GM04504 (cell line): ENCODE measurements at regions not wholly inside any gene's neighbourhood (a gene's known extent, or its start where the extent isn't known, plus 50 kb on each side); places are given as distances from the start of the nearest gene placed in this dataset.

Experiments
- DNase-seq: peaks from one replicate; pipeline ENCODE4 v3.0.0-alpha.2; 2012; ENCODE audit warnings: low read depth

GRCh38 chr6:87995461-87995860 is 52.2 kb upstream of the SPACA1 start:
- DNase-seq: no peak

DNA sequence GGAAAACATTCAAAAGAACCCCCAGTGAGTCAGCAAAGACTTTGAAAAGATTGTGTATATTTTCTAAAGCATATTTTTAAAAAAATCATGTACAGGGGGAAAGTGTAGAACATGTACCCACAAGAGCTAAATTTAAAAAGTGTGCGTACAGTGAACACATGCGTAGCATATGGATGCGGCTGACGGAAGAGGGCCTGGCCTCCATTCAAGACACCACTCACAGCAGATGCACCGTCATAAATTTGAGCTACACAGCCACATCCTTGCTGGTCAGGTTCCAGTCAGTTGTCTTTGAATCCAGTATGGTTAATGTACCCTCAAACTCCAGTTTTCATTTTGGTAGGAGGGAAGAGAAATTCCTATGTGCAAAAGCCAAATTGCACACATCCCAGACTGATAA is 54.3 kb upstream of the SPACA1 start:
- no peak for DNase-seq

- no peak for DNase-seq
Observed at GRCh38 chr6:87990871-87991270, 56.8 kb upstream of the SPACA1 start.

DNA sequence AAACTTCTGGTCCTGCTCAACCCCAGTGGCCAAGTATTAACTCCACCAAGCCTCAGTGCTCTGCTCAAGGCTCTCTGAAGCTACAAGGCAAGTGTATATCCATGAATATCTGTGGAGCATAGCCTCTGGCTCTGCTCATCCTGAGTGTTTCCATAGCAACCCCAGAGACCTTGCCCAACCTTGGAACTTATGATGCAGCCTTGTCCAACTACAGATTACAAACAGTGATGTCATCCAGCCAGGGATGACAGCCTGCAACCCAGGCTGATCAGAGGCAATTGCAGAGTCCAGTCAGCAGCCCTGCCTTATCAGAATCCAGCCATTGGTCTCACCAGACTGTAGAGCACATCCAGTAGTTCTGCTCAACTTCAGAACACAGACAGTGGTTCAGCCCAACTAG is 65.5 kb upstream of the SPACA1 start:
- no peak for DNase-seq

- no peak for DNase-seq
Observed at GRCh38 chr6:87979737-87980136, 67.9 kb upstream of the SPACA1 start.

DNA sequence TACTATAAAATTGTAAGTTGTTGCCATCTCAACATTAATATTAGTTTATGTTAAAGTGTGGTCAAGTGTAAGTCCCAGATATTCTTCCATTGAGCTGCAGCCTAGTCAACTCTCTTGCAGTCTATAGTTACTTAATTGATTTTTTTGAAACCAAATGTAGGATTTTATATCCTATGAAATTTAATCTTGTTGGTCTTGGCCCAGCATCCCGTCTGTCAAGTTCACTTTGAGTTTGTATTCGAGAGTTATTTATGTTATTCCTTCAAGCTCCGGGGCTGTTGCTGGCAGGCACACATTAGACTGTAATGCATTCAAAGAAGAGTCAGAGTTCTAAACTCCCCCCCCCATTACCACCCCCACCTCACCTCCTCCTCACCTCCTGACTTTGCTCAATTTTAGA is 71.0 kb upstream of the SPACA1 start:
- no peak for DNase-seq

GRCh38 chr6:87975561-87975960 is 72.1 kb upstream of the SPACA1 start:
- DNase-seq: no peak

DNA sequence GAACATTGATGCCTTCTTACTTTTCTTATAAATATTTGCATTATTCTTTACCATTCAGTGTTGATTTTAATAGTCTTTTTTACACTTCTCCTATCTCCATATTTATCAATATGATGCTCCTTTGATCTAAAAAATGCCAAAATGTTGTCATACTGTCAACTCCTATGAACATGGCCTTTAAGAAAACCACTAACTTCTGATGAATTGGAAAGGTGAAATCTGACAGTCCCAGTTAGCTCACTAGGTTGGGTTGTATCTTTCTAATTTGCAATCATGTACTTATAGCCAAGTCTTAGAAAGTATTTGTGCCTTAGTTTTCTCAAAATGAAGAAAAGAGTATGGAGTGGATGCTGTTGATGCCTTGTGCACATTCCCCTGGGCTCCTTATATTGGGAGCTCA is 75.4 kb upstream of the SPACA1 start:
- no peak for DNase-seq

- no peak for DNase-seq
Observed at GRCh38 chr6:87971605-87972262, 75.9 kb upstream of the SPACA1 start.

DNA sequence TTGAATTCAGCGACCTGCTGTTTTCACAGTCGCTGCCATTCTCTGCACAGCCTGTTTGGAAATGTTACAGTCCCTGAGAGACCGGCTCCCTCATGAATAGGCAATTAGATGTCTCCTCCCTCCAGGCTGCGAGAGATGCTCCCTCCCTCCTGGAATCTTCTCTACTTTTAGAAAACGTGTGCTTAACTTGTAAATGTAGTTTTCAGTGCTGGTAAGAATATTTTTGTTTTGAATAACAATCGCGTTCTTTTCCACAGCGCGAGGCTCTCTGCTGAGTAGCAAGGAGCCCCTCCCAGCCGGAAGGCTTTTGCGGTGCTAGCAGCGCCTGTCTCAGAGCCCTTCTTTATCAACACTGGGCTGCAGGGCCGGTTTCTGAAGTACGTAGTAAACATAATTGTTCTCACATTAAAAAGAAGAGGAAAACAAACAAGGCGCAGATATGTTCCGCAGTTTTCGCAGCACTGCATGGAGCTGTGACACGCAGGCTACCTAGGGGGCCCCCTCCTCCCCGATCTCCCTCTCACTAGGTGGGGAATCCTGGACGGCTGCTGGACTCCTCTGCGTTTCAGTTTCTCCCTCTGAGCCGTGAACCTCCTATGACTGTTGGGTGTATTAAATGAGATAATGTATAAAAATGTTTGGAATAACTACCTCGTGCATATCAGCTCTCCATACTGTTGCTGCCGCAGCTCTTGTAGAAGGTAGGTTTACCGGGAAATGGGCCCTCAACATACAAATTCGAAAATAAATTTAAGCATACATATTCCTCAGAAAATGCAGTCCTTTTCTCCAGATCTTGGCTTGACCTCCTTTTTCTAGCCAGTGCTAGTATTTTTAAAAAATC is 79.0 kb upstream of the SPACA1 start:
- DNase-seq: no peak

- DNase-seq: no peak
Observed at GRCh38 chr6:87965806-87966205, 81.8 kb upstream of the SPACA1 start.

- DNase-seq: no peak
Observed at GRCh38 chr6:87959083-87959482, 88.6 kb upstream of the SPACA1 start.

GRCh38 chr6:87951751-87952150 is 95.9 kb upstream of the SPACA1 start:
- DNase-seq: no peak

DNA sequence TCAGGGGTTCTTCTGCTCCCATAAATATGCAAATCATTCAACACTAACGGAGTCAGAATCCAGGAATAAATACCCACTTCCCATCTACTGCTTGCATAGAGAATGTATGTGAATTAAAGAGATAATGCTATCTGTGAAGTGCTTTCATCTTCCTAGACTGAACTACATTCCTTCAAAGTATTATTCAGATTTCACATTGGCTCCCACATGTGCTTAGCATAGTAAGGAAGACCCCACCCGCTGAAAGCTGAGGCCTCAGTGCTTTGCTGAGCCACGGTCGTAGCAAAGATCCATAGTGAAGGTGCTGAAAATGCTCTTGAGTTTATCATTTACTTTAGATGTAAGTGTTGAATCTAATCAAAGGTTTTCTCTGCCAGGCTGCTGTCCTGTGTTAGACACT is 97.0 kb upstream of the SPACA1 start:
- no peak for DNase-seq

DNA sequence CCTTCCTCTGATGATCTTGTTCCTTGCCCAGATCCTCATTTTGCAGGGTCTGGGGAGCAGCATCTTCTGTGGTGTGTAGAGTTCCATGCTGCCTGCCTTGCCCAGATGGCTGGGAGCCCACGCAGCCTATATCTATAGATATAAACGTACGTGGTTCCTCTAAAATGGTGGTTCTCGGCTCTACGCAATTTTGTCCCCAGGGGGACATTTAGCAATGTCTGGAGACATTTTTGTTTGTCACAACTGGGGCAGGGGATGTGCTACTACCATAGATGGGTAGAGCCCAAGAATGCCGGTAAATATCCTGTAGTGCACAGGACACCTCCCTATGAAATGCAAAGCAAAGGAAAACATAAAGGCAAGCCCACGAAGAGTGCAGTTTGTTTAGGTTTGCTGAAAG is 98.4 kb upstream of the SPACA1 start:
- no peak for DNase-seq

DNA sequence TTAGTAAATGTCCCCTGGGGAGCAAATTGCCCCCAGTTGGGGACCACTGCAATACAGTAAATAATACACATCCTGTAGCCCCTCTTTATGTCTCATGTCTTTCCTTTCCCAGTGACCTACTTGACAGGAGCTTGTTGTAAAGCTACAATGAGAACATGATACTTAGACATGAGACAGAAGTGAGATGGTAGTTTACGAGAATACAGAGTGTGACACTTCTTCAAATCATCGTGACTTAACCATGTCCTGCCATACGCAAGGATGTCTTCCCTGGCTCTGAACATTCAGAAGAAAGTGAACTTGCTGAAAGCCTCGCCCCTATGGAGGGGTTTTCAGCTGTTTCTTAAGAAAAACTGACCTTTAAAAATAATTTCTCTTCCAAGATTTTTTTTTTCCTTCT is 101.0 kb upstream of the SPACA1 start:
- DNase-seq: no peak

DNA sequence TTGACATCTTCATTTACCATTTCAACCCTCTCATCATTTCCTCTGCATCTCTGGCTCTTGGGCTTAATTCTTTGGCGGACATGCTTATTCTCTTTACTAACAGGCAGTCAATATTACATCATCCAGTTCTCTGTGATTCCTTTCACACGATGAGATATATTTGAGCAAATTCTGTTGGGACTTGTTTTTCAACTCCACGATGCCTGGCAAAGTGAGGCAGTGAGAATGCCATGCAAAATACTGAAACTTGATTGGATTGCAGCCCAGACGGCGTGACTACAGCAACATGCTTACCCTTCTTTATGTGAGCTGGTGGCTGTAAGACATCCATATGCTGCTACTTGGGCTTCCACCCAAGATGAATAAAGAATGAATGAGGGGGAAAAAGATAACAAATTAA is 101.7 kb upstream of the SPACA1 start:
- DNase-seq: no peak

DNA sequence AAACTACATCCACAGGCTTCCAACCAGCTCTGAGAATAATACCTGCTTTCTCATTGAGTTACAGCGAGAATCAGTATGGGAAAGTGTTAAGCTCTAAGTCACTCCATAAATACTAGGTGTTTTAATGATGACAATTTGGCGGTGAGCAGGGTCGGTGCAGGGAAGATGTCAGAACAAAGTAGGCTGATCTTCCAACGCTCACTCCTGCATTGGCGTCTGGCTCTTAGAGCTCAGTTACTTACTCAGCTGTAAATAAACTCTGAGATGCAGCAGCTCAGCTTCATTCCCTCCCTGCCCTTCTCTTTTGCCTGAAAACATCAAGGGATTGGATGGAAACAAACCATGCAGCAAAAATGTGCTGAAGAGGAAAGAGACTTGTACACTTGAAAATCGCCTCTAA is 102.5 kb upstream of the SPACA1 start:
- no peak for DNase-seq

GRCh38 chr6:87944541-87944954 is 103.1 kb upstream of the SPACA1 start:
- peak; percentile 35 for DNase-seq

GRCh38 chr6:87943191-87943590 is 104.5 kb upstream of the SPACA1 start:
- DNase-seq: no peak

GRCh38 chr6:87941556-87942358 is 105.9 kb upstream of the SPACA1 start:
- no peak for DNase-seq

GRCh38 chr6:87939776-87940175 is 107.9 kb upstream of the SPACA1 start:
- no peak for DNase-seq

GRCh38 chr6:87938287-87938686 is 109.4 kb upstream of the SPACA1 start:
- DNase-seq: no peak
